OCI-LY1 (cell line): ENCODE measurements at regions not wholly inside any gene's neighbourhood (a gene's known extent, or its start where the extent isn't known, plus 50 kb on each side); places are given as distances from the start of the nearest gene placed in this dataset.

Experiments
- H2AFZ ChIP-seq: fragments of 200-600 bp; sonication (generic), shearing (Covaris generic); 2 replicates; pipeline ENCODE4 v1.6.0; 2014; ENCODE audit warnings: antibody characterized with exemption, mild to moderate bottlenecking, low read length
- H3F3A ChIP-seq: fragments of 200-600 bp; sonication (generic), shearing (Covaris generic); 2 replicates; pipeline ENCODE4 v1.6.0; 2014; ENCODE audit warnings: mild to moderate bottlenecking, antibody characterized with exemption, low read length, moderate library complexity; ENCODE audit not compliant: insufficient read depth
- H3K27ac ChIP-seq: fragments of 200-600 bp; sonication (generic); 2 replicates; pipeline ENCODE4 v1.5.1; 2014; ENCODE audit warnings: low read length, mixed run types, mild to moderate bottlenecking, low read depth; ENCODE audit not compliant: poor library complexity, severe bottlenecking
- H3K27me3 ChIP-seq: fragments of 200-600 bp; sonication (generic); 2 replicates; pipeline ENCODE4 v1.6.0; 2014; ENCODE audit warnings: antibody characterized with exemption, mild to moderate bottlenecking, low read length, moderate library complexity; ENCODE audit not compliant: insufficient read depth
- H3K36me3 ChIP-seq: fragments of 200-600 bp; sonication (generic); 2 replicates; pipeline ENCODE4 v1.6.1; 2014; ENCODE audit warnings: mild to moderate bottlenecking, antibody characterized with exemption, low read length, moderate library complexity, mixed read lengths; ENCODE audit not compliant: insufficient read depth
- H3K4me1 ChIP-seq: fragments of 200-600 bp; sonication (generic); 2 replicates; pipeline ENCODE4 v1.5.1; 2014; ENCODE audit warnings: mild to moderate bottlenecking, low read length, moderate library complexity; ENCODE audit not compliant: insufficient read depth, severe bottlenecking
- H3K4me2 ChIP-seq: fragments of 200-600 bp; sonication (generic), shearing (Covaris generic); 2 replicates; pipeline ENCODE4 v1.6.1; 2014; ENCODE audit warnings: low read length
- H3K4me3 ChIP-seq: fragments of 200-600 bp; sonication (generic); 2 replicates; pipeline ENCODE4 v1.5.1; 2014; ENCODE audit warnings: low read length, low read depth, mild to moderate bottlenecking, mixed read lengths; ENCODE audit not compliant: poor library complexity, severe bottlenecking
- H3K79me2 ChIP-seq: fragments of 200-600 bp; shearing (Covaris generic); 2 replicates; pipeline ENCODE4 v1.6.1; 2016; ENCODE audit warnings: mixed run types, low read length, mixed read lengths; ENCODE audit not compliant: insufficient read depth
- H3K9ac ChIP-seq: fragments of 200-600 bp; sonication (generic), shearing (Covaris generic); 2 replicates; pipeline ENCODE4 v1.6.1; 2014; ENCODE audit warnings: mild to moderate bottlenecking, low read length, mixed read lengths
- H3K9me2 ChIP-seq: fragments of 200-600 bp; sonication (generic), shearing (Covaris generic); 2 replicates; pipeline ENCODE4 v1.6.1; 2014; ENCODE audit warnings: low read depth, mild to moderate bottlenecking, low read length, mixed read lengths
- H3K9me3 ChIP-seq: fragments of 200-600 bp; shearing (Covaris generic); 2 replicates; pipeline ENCODE4 v1.6.1; 2014; ENCODE audit warnings: low read length, mixed read lengths
- H4K20me1 ChIP-seq: fragments of 200-600 bp; sonication (generic), shearing (Covaris generic); 2 replicates; pipeline ENCODE4 v1.6.0; 2016; ENCODE audit warnings: mild to moderate bottlenecking, low read length; ENCODE audit not compliant: insufficient read depth
- CTCF ChIP-seq: fragments of 200-600 bp; sonication (generic), shearing (Covaris generic); IDR thresholded peaks from 2 replicates; pipeline ENCODE4 v1.5.1; 2017; ENCODE audit warnings: mild to moderate bottlenecking, antibody characterized with exemption, low read length, moderate library complexity, mixed read lengths
- EZH2 ChIP-seq: fragments of 200-600 bp; sonication (generic), shearing (Covaris generic); IDR thresholded peaks from 2 replicates; pipeline ENCODE4 v1.8.0; 2017; ENCODE audit warnings: borderline replicate concordance, mixed run types, mild to moderate bottlenecking, antibody characterized with exemption, low read length, moderate library complexity, mixed read lengths

- Histone ChIP-seq H3K4me2 (no peak overlapping the region), H3K27me3 (no peaks in the 10 kb centered on the region; the same call in 1 of the 2 replicates), H4K20me1 (no peaks in the 10 kb centered on the region), H2AFZ (no peak overlapping the region), H3K9me2 (no peaks in the 10 kb centered on the region), H3K36me3 (no peaks in the 10 kb centered on the region), H3K9ac (no peak overlapping the region), H3K4me1 (no peaks in the 10 kb centered on the region), H3K9me3 (no peaks in the 10 kb centered on the region), H3K79me2 (no peaks in the 10 kb centered on the region), H3K27ac (no peak overlapping the region), H3K4me3 (no peak overlapping the region), H3F3A (no peaks in the 10 kb centered on the region)
- TF ChIP-seq CTCF (no peak), EZH2 (no peak)
Measured at GRCh38 chr3:66162766-66163165, 58.0 kb upstream of the SLC25A26 start.

GRCh38 chr3:66158933-66159683 is 61.7 kb upstream of the SLC25A26 start:
- Histone ChIP-seq H3K27me3 (no peaks in the 10 kb centered on the region), H3K9me2 (no peaks in the 10 kb centered on the region), H3K79me2 (no peaks in the 10 kb centered on the region), H4K20me1 (no peaks in the 10 kb centered on the region), H3K27ac (no peak overlapping the region), H3K9ac (no peak overlapping the region), H3K36me3 (no peaks in the 10 kb centered on the region), H2AFZ (no peak overlapping the region), H3K4me2 (no peak overlapping the region), H3F3A (no peaks in the 10 kb centered on the region), H3K4me3 (no peak overlapping the region), H3K4me1 (no peaks in the 10 kb centered on the region), H3K9me3 (no peaks in the 10 kb centered on the region)
- TF ChIP-seq EZH2 (no peak), CTCF (no peak)

GRCh38 chr3:66154444-66154861 is 66.3 kb upstream of the SLC25A26 start:
- H3K9ac ChIP-seq = no peak overlapping the region
- H3K79me2 ChIP-seq = no peaks in the 10 kb centered on the region
- H3K4me1 ChIP-seq = no peaks in the 10 kb centered on the region
- no peaks in the 10 kb centered on the region for H4K20me1 ChIP-seq
- H3F3A ChIP-seq = no peaks in the 10 kb centered on the region
- H3K36me3 ChIP-seq = no peaks in the 10 kb centered on the region
- H3K27me3 ChIP-seq = no peaks in the 10 kb centered on the region
- H2AFZ ChIP-seq = no peak overlapping the region
- no peak for TF ChIP-seq EZH2
- no peak for TF ChIP-seq CTCF
- H3K4me2 ChIP-seq = no peak overlapping the region
- H3K9me3 ChIP-seq = no peaks in the 10 kb centered on the region
- H3K27ac ChIP-seq = no peak overlapping the region
- no peaks in the 10 kb centered on the region for H3K9me2 ChIP-seq
- no peak overlapping the region for H3K4me3 ChIP-seq
